Hippocampal formation (tissue), 2 donors: ENCODE measurements at regions not wholly inside any gene's neighbourhood (a gene's known extent, or its start where the extent isn't known, plus 50 kb on each side); places are given as distances from the start of the nearest gene placed in this dataset.
"Not testable (repeated sequence)": the region's sequence is repeated elsewhere in the genome, so short reads cannot be mapped to it uniquely, and the experiment has no call there.

Source experiments
- DNase-seq, 2 donors: peaks; one replicate each; lab custom pipeline; 2025; lab: John Stamatoyannopoulos, UW

- DNase-seq, result no peak
Measured at GRCh38 chr3:77707281-77707680, 667.4 kb downstream of the ROBO2 start.

DNA sequence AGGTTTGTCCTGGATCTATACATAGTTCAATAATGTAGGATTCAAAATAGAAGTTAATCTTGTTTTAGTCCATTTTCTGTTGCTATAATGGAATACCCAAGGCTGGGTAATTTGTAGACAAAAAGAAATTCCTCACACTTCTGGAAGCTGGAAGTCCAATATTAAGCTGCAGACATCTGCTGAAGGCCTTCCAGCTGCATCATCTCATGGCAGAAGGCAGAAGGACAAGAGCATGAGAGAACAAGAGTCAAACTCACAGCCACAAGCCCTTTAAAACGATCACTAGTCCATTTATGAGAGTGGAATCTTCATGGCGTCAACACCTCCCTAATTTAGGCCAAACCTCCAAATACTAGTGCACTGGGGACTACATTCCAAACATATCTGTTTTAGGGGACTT is 669.3 kb downstream of the ROBO2 start:
- no peak for DNase-seq

- DNase-seq, result no peak
Measured at GRCh38 chr3:77718311-77718710, 678.4 kb downstream of the ROBO2 start.

DNA sequence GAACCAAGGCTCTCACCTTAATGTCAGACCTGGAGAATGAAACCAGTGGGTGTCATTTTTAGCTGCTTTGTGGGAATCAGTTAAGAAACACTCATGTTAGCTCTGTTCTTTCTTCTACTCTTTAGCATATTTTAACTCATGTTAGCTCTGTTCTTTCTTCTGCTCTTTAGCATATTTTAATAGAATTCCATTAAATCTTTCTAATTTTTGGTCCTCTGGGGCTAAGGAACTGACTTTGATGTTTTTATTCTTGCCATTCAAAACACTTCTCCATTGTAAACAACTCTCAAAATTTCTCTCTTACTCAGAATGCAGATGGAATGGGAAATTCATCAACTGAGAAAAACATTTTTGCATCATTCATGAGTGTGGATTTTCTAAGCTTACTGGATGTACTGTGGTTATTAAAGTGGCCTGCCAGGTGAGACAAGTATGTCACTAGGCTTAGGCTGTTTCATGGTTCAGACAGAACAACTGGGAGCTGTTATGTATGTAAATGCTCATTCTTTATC is 680.6 kb downstream of the ROBO2 start:
- no peak for DNase-seq

DNA sequence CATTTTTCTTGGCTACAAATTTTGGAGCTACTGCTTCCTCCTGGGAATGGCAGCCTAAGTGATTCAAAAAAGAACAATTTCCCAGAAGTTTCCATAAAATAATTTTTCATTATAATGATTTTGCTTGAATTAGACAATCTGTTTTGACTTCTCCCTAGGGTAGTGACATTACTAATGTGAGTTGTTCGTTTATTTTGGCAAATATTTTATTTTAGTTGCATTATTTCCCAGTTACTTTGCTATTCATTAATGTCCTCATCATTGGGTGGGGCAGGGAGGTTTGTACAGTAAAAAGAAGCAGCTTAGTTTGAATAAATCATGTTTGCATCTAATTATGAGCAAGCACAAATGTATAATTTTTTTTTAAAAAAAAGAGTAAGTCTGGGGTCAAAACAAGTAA is 686.6 kb downstream of the ROBO2 start:
- no peak for DNase-seq

DNA sequence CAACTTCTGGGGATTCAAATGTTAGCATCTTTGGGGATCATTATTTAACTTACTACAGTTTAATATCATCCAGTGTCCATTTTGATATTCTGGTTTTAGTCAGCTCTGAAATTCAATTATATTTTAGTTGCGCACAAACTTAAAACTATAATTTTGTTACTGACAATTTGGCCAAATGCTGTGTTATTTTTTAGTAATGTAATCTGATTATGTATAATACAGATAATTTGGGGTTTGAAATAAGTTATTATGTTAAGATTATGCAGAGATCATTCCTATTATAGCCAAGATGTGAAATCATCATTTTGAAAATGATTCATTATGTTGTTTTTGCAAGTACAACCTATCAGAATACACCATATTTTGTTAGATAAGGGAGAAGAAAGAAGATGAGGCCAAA is 706.1 kb downstream of the ROBO2 start:
- DNase-seq, result no peak

- DNase-seq, result no peak
Measured at GRCh38 chr3:77746892-77747291, 707.0 kb downstream of the ROBO2 start.

- DNase-seq, result not testable (repeated sequence)
Measured at GRCh38 chr3:77756397-77756975, 716.6 kb downstream of the ROBO2 start.

DNA sequence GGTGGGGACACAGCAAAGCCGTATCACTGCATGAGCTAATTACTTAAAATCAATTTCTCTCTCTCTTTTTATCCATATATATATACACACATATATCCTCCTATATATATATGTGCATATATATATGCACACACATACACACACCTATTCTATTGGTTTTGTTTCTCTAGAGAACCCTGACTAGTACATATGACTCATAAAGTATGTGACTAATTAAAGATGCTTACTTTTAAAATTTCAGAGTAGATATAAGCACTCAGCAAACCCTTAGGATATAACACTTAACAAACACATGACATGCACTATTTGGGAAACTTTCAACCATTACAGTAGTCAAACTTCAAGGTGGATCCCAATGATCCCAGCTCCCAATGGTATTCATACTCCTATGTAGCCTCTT is 732.6 kb downstream of the ROBO2 start:
- DNase-seq, result no peak

- DNase-seq, result no peak
Measured at GRCh38 chr3:77773084-77773483, 733.2 kb downstream of the ROBO2 start.

DNA sequence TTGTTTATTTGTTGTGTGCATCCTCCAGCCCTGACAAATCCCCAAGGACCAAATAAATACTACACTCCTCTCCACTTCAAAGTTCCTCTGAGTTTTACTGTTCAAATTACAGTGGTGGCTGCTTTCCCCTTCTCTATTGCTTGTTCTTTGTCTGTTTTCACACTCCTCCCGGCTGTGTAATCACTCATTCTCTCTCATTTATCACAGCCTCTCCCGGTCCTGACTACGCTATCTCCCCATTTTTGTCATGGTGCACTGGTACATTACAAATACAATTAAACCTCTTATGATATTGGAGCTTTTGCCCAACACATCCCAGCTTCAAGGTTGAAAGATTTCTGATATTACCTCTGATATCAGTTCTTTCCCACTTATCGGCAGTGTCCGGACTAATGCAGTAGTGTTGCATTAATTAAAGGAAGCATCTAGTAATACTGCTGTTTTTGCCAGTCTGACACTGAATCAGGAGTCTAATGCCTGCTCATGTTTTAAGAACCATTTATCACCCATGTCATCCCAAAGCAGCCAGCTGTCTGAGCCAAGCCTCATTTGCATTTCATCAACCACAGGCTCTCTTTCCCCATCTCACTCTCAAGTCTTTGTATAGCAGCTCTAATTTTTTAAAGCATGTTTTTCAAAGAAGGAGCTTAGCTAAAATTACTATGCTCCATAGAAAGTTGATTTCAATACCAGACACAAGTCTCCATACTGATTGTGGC is 740.5 kb downstream of the ROBO2 start:
- DNase-seq, result no peak

- no peak for DNase-seq
Measured at GRCh38 chr3:77786216-77786615, 746.3 kb downstream of the ROBO2 start.

DNA sequence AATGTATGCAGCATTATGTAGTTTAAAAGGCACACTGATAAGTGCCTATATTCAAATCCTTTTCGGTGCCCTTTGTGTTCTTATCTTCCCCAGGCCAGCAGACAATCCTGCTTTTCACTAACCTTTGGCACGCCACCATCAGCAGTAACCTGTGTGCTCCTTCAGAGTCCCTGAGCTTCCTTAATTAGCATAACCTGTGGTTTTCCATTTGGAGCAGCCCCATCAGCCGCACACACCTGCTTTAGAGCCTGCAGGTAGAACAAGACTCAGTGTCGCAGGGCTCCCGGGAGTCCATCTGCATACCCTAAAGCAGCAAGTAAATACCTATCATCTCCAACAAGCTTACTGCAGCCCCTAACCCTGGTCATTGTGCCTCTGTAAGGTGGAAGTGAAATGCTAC is 755.1 kb downstream of the ROBO2 start:
- DNase-seq, result no peak

- DNase-seq, result no peak
Measured at GRCh38 chr3:77799278-77799677, 759.4 kb downstream of the ROBO2 start.

GRCh38 chr3:77800893-77801292 is 761.0 kb downstream of the ROBO2 start:
- no peak for DNase-seq

DNA sequence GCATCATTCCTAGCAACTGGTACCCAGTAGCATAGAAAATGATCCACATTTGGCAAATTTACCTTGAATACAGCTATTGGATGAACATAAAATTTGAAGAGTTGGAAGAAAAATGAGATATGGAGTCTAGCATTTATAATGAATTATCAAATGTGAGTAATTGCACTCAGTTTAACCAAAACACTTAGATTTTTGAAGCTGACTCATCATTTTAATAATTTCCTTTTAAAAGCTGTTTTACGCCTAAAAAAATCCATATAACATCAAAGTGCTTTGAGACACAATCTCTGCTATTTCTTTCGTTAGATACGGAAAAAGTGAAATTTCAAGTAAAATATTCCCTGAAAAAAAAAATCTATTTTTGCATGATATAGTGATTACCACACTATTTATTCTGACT is 767.4 kb downstream of the ROBO2 start:
- no peak for DNase-seq

- no peak for DNase-seq
Measured at GRCh38 chr3:77814845-77815244, 774.9 kb downstream of the ROBO2 start.

DNA sequence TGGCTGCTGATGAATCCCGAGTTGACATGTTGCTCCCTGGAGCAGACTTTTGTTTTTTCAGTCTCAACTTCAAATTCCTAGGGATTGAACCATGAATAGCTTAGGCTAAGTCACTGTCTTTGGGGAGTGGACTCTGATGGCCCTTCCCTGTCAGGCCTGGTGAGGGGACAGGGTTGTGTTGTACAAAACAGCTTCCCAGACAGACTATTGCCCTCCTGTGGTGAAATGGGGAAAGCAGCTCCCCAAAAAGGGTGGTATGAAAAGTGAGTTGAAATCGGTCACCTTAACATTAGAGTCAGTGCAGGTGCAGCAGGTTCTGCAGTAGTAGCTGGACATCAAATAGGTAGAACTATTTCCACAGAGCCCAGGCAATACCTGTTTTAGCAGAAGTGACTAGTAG is 775.6 kb downstream of the ROBO2 start:
- no peak for DNase-seq

- DNase-seq, result no peak
Measured at GRCh38 chr3:77816366-77816765, 776.5 kb downstream of the ROBO2 start.

- DNase-seq, result no peak
Measured at GRCh38 chr3:77825001-77825827, 785.3 kb downstream of the ROBO2 start.

- DNase-seq, result no peak
Measured at GRCh38 chr3:77835921-77836320, 796.0 kb downstream of the ROBO2 start.

DNA sequence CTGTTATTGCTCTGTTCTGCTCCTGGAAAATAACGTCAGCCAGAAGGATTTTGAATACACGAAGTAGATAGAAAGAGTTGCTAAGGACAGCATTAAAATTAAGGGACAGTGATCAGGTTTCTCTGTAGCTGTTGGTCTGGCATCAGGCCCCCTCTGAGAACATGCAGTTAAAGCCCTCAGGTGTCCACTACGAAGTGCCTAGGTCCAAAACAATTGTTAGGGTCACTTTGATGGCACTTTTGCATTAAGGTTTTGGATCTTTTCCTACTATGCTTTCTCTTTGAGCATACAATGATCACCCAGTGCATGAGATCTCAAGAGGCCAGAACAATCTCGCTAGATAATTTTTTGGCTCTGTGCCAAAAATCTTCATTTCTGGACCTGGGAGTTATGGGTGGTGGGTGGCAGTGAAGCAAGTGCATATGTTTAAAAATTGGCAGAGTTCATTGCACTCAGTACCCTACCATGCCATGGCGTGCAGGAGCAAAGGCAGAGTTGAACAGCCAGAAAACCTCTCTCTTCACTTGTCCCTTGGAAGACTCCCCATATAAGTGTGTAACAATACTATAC is 797.6 kb downstream of the ROBO2 start:
- DNase-seq, result no peak

DNA sequence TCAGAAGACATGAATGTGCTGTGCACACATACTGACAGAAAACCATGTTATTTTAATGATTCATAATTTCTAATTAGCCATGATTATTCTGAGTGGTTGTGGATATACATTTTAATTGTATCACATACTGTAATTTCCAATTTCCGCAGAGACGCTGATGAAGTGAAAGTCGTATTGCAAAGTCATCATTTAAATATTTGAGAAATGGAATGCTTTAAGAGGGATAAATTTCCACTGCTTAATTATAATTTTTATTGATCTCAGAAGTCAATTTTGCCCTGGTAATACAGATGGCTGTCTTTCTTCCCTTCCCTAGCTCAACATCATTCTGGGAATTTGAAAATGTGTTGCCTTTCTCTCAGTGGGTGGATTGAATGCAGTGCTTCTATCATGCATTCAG is 819.3 kb downstream of the ROBO2 start:
- DNase-seq, result no peak
